AML-193 (cell line): ENCODE measurements at regions not wholly inside any gene's neighbourhood (a gene's known extent, or its start where the extent isn't known, plus 50 kb on each side); places are given as distances from the start of the nearest gene placed in this dataset.
A peak's percentile ranks its signal among the peaks of the same experiment; 100 is the strongest.

Source experiments
- DNase-seq, 2 experiments: peaks; one replicate each; lab custom pipeline; 2025; lab: John Stamatoyannopoulos, UW

DNA sequence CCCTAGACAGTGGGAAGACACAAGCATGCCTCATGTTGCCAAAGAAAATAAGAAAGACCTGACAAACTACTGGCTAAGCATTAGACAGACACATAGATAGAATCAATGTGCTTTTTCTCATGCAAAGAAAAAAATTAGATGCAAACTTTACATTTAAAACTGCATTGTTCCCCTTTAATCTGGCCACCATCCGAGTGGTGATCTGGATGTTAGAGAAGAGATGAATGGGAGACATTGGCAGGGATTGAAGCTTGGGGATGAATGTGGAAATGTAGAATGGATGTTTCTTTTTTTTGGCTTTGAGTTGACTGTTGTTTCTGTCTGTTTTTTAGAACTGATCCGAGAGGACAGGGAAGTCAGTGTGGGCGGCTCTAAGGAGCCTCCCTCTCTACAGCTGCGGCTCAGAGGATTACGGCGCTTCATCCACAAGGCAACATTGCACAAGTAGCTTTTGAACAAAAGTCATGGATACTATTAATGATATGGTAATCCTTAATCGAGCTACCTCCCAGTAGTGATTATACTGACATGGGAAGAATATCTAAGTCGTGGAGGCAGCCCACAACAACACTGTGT is 53.0 kb downstream of the HELT start:
- no peak for DNase-seq

DNA sequence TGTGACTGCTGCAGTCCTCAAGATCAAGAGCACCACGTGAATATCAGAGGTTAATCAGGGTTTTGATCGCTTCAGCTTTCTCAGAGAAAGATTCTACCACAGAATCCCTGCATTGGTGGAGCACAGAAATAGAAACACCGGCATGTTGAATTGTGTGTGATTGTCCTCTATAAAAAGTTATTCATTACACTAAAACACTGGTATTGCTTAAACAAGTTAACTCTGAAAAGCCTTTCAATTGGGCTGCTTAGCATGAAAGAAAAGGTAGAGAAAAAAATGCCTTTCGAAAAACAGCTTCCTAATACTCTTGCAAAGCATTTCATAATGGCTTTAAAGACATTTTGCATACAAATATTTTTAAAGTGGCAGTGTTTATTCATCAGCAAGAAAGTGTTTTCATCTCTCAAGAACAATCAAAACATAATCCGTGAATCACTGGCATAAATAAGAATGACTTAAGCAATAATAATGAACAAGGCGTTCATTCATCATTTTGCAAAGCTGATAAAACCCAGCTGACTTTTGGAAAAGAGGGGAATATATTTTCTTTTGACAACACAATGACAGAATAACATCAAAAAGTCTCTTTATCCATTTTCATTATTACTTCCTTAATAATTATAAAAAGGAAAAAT is 61.1 kb downstream of the HELT start:
- no peak for DNase-seq

DNA sequence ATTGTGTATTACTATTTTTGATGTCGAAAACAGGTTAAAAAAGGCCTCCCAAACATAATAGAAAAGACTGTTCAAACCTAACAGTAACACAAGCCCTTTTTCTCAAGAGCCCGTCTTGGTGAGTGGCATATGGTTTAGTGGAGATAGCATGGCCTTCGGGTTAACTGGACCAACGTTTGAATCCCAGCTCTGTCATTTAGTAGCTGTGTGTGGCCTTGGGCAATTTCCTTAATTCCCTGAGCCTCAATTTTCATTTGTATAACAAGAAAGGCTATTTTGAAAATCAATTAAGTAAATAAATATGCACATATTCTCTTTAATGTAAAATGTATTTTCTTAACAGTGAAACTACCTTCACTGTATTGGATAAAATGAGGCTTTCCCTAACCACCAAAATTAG is 62.3 kb downstream of the HELT start:
- no peak for DNase-seq

DNA sequence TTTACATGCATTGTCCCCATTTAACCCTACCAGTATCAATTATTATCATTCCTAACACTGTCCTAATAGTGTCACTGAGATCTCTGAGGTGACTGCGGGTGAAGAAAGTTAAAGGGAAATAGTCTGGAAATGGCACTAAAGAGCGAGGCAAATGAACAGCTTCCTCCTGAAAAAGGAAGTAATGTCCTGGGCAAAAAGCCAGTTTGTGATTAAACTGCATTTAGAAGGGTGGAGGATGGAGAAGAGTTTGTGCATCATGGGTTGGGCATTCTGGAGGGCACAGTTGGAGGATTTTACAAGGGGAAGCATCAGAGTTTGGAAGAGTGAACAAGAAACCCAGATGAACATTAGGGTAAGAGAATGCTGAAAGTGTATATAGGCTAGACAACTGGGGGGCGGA is 60.5 kb upstream of the SLC25A4 start:
- DNase-seq, result peak; percentile 52 to 68

DNA sequence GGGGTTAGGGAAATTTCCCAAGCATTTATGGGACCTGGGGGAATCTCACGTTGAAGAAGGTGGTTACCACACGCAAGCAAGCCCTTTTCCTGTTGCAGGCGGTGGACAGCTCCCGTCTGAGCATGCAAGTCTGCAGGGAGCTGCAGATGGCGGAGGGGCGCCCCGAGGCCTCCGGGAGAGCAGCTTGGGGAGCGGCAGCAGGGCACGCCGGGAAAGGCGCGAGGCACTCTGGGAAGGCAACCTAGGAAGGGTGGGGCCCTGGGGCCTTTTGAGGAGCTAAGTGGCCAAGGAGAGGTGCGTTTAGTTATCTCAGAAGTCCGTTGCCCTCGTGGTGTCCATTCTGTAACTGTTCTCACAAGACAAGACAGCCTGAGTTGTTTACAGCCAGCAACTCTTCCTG is 57.0 kb upstream of the SLC25A4 start:
- no peak for DNase-seq

DNA sequence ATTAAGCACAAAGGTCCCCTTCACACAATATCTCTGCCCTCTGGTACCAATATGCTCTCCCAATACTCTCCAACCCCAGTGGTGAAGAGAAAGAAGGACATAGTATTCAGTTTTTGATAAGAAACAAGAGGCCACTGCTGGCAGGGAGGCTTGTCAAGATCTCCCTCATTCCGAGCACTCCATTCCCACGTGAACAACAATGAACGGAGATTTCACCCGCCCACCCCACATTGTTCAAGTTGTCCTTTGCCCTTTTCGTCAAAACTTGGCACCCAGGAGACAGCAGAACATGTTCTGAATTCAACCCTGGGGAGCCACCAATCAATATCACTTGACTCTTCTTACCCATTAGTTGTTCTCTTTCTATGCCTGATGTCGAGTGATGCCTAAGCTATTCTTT is 54.2 kb upstream of the SLC25A4 start:
- no peak for DNase-seq

DNA sequence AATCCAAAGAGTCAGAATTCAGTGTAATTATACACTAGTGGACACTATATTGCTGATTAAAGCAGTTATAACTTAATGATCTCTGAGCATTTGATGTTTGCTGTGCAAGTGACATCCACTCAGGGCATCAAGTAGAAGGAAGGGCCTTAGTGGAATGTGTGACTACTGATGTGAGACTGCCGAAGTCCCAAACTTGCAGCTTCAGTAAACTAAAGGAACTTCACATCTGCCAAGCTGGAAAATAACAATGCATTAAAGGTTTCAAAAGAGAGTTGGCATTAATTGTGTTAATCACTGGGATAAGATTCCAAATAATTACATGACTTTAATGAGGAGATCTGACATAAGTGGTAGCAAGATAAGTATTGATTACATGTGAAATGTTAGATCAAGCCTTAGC is 52.5 kb upstream of the SLC25A4 start:
- no peak for DNase-seq

DNA sequence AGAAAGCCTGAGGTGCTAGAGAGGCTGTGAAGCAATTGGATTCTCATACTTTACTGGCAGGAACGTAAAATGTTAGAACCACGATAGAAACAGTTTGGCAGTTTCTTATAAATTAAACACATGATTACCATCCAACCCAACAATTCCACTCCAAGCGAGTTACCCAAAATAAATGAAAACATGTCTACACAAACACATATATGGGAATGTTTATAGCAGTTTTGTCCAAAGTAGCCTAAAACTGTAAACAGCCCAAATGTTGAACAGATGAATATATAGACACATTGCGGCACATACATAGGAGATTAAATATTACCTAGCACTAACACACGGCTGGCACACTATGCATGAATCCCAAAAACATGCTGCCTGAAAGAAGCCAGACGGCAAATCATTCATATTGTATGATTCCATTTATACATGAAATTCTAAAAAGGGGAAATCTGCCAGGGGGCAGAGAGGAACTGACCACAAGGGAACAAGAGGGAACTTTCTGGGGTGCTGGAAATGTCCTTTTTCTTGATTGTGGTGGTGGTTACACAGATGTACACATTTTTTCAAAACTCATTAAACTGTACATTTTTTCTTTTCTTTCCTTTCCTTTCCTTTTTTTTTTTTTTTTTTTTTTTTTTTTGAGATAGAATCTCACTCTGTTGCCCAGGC is 50.4 kb upstream of the SLC25A4 start:
- DNase-seq, result no peak
